HG03196 (cell line): ENCODE measurements at regions not wholly inside any gene's neighbourhood (a gene's known extent, or its start where the extent isn't known, plus 50 kb on each side); places are given as distances from the start of the nearest gene placed in this dataset.
"Not testable (repeated sequence)": the region's sequence is repeated elsewhere in the genome, so short reads cannot be mapped to it uniquely, and the experiment has no call there.

Experiments used
- ATAC-seq: cut with Tn5 transposase; IDR thresholded peaks from one replicate; pipeline ENCODE4 v1.9.1; 2021; ENCODE audit not compliant: unreplicated experiment

DNA sequence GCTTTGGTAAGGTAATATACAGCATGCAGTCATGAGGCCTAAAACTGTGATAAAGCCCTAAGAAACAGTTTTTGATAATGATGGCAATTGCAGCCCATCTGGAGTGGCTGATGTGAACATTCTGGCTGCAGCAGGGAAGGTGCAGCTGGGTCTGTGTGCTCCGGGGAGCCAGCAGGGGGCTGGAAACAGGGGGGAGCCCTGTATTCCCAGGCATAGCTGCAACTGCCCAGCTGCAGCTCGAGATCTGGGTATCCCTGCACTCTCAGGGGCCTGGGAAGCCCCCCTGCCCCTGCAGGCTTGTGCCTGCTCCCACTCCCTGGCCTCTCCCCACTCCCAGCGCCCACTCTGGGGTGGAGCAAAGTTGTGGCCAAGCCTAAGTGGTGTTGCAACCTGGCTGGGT is 95.6 kb downstream of the RRAGB start:
- no peak for ATAC-seq

DNA sequence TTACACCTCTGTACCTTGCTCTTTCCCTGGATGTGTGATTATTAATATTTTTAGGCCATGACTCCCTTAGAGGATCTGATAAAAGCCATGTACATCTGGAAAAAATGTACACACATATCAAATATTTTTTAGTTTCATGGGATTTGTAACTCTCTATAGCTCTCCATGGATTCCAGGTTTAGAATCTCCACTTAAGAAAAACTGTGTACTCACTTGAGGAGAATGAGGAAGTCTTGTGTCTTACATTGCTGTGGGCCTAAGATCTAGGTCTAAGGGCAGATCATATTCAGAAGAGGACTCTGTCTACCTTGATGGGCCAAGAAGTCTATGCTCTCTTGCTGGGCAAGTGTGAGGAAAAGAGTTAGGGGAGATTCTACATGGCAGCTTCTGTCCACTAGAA is 98.0 kb downstream of the RRAGB start:
- no peak for ATAC-seq

DNA sequence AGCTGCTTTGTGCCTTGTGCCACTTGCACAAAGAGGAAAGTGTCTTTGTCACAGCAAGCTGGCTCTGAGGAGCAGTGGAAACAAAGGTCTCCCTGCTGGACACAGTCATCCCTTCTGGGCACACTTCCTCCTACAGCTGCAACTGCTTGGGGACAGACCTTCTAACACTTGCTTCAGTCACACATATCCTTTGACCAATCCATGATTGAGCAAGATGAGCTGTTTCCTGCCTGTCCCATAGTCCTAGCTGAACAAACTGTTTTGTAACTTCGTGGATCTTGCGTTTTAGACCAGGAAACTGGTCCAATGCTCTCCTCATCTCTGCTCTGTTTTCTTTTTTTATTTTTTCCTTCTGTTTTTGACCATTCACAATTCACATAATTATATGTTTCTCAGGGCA is 98.5 kb downstream of the RRAGB start:
- ATAC-seq: no peak

DNA sequence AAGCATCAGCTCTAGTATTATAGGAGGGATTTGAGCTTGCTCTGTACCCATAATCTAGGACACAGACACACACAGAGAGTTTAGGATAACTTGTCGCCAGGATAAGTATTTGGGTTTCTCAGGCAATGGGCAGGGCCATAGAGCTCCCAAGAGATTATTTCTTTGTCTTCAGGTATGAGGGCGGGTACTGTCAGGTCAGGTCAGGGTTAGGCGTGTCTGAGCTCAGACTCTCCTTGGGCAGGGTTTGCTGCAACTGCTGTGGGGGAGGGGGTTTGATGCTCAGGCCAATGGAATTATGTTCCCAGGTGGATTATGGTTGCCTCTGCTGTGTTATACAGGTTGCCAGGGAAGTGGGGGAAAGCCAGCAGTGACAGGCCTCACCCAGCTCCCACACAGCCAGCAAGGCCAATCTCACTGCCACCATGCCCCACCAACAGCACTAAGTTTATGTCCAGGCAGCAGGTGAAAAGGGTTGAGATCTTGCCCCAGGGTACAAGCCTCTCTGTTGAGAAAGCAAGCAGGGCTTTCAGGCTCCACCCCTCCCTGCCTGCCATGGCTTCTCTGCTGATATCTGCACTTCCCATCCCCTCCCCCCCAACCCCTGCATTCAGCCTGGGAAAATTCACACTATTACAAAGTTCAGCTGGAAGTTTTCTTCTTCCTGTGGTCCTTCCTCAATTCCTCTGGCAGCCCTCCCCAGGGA is 101.3 kb downstream of the RRAGB start:
- no peak for ATAC-seq

DNA sequence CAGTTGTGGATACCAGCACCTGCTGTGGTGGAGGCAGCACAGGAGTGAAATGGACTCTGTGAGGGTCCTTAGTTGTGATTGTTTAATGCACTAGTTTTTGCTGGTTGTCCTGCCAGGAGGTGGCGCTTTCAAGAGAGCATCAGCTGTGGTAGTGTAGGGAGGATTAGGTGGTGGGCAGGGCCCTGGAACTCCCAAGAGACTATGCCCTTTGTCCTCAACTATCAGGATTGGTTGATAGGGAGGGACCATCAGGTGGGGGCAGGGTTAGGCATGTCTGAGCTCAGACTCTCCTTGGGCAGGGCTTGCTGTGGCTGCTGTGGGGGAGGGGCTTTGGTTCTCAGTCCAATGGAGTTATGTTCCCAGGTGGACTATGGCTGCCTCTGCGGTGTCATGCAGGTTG is 121.9 kb downstream of the RRAGB start:
- ATAC-seq: no peak

DNA sequence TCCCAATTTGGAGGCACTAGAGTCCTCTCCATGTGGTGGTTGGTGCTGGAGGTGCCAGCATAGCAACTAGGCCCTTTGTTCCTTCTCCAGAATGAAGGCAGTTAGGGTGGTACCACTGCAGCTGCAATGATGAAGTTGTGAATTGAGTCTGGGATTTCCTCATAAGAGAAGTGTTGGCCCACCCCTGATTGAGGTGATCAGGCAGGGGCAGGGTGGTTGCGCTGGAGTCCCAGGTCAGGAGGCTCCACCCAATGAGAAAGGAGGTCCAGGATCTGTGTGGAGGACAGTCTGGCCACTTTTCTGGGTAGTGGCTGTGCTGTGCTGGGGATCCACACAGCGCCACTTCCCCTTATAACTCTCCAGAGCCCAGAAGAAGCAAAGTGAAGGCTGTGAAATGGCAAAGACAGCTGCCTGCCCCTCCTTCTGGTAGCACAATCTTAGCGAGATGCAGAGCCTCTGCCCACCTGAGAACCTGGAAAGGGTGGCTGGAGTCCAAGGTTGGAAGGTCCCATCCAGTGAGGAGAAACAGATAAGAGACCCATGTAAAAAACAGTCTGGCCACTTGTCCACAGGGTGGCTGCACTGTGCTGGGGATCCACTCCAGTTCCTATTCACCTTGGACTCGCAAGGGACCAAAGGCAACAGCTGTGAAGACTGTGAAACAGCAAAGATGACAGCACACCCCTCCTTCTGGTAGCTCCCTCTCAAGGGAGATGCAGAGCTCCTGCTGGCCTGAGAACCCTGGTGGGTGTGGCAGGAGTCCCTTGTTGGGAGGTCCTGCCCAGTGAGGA is 124.6 kb downstream of the RRAGB start:
- no peak for ATAC-seq

DNA sequence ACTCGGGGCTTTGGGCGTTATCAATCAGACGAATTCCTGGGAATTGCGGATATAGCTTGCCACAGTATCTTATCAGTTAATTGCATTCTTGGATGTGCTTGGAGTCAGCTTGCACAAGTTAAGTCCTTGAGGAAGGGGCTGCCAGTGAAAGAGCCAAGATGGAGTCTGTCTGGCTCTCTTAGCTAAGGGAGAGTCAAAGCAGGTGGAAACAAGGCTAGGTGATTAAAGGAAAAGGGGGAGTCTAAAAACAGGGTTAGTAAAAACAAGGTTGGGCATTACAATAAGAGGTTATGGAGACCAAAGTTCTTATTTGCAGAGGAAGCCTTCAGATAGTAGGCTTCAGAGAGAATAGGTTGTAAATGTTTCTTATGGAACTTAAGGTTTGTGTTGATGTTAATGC is 149.2 kb downstream of the RRAGB start:
- not testable (repeated sequence) for ATAC-seq

DNA sequence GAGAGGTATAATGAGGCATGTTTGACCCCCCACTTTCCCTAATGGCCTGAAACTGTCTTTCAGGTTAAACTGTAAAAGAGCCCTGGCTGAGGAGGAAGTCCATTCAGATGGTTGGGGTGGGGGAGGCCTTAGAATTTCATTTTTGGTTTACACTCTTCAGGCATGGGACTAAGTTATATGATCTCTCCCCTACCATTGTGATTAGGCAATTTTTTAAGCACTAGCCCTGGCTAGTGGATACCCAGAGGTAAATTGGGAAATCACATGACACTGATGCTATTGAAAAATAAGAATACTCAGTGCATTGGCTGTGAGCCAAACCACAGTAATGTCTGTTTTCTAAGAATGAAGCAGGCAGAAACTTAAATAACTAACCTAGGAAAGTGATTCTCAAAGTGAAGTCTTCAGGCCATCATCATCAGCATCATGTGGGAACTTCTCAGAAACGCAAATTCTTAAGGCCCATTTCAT is 149.7 kb downstream of the RRAGB start:
- peak; percentile 93 for ATAC-seq

DNA sequence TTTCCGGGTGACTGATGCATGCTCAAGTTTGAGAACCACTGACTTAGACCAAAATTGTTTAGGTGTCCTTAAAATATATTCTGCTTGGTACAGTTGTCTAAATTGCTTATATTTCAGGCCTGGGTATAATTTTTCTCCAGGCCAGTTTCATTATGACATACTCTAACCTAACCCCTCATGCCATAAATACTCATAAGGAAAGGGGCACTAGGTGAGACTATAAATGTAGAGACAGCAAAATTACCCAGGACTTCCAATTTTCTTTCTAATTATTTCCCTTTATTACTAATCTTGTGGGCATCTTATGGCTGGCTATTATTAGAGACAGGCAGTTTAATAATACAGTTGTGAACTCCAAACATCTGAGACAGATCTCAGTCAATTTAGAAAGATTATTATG is 150.2 kb downstream of the RRAGB start:
- peak; percentile 75 for ATAC-seq

DNA sequence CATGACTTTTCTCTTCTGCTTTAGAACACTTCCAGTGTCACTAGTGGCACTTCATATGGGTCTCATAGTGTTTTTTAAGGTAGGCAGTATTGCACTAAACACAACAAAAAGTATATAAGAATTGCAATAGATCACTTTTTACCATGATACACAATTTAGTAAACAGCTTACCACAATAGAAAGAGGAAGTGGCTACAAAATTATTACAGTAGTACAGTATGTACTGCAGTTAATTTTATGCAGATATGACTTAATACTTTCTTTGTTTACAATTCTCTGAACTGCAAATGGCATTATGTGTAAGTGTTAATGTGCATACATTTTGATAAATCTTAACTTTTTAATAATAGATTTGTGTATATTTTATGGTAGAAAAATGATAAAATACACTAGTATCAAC is 157.3 kb downstream of the RRAGB start:
- ATAC-seq: no peak

DNA sequence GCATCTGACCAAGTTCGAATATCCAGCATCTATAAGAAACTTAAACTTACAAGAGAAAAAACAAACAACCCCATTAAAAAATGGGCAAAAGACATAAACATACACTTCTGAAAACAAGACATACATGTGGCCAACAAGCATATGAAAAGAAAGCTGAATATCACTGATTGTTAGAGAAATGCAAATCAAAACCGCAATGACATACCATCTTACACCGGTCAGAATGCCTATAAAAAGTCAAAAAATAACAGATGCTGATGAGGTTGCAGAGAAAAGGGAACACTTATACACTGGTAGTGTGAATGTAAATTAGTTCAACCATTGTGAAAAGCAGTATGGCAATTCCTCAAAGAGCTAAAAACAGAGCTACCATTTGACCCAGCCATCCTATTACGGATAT is 166.0 kb downstream of the RRAGB start:
- ATAC-seq: not testable (repeated sequence)

DNA sequence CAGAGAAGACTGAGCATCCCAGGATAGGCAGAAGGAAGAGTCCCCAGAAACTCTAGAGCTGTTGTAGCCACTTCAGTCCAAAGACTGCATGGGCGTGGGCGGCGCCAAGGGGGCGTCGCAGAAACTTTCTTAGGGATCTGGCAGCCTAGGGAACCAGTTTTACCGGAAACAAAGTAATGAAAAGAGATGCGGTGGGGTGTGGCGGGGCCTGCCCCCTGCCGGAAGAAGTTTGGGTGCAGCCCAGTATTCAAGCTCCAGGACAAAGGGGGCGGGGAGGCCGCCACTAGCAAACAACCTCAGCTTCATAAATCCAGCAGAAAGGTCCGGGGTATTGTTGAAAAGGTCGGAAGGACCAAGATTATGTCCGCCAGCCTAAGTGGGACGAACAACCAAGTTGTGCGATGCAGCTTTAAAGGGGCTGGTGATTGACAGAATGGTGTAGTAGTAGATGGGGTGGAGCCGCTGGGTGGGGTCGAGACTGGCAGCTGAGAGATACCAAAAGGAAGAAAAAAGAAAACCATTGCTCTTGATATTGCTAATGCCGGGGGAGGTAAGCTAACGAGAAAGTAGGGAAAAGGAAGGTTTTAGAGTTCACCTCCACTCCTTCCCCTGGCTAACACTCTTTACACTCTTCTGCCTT is 190.5 kb downstream of the RRAGB start:
- ATAC-seq: peak; percentile 82

DNA sequence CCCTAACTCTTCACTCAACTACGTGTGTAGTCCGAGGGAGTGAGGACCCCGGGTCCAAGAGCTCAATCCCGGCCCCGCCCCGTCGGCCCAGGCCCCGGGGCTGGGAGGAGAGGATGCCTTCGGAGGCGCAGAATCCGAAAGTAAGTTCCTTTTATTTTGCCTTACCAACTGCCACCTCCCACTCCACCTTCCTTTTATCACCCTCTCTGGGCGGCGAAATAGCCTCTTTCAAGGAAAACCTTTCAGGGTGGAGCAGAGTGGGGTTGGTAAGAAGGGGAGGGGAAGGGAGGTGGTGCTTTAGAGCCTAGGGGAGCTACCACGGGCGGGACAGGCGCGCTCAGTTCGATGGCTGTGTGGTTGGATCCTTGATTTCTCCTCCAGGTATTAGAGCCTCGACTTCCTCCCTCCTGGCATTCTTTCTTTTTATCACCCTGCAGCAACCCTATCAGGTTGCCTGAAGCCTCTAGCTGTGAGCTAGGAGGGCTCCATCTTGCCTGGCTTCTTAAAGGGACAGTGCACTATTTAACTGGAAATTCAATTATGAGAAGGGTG is 191.2 kb downstream of the RRAGB start:
- ATAC-seq: no peak

DNA sequence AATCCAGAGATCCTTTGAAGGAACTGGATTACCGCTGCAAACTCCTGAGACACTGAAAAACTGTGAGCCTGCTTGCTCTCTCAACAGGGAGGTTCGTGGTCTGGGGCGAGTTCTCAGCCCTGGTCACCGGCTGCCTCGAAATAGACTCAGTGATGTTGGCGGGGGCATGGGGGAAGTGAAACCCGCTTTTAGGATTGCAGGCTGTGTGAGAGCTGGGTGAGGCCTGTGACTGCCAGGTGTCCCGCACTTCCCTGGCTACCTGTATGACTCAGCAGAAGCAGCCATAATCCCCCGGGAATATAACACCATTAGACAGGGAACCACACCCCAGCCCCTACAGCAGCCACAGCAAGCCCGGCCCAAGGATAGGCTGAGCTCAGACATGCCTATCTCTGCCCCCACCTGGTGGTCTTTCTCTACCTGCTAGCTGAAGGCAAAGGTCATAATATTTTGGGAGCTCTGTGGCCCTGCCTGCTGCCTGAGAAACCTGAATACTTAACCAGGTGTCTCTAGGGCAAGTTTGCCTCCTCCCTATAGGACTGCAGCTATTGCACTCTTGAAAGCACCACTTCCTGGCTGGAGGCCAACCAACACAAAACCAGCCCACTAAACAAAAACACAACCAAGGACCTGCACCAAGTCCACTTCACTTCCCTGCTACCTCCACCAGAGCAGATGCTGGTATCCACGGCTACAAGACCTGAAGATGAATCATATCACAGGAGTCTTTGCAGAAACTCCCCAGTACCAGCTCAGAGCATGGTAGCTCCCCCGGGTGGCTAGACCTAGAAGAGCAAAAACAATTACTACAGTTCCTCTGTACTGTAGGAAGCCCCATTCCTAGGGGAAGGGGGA is 202.0 kb downstream of the RRAGB start:
- ATAC-seq: peak; percentile 96

DNA sequence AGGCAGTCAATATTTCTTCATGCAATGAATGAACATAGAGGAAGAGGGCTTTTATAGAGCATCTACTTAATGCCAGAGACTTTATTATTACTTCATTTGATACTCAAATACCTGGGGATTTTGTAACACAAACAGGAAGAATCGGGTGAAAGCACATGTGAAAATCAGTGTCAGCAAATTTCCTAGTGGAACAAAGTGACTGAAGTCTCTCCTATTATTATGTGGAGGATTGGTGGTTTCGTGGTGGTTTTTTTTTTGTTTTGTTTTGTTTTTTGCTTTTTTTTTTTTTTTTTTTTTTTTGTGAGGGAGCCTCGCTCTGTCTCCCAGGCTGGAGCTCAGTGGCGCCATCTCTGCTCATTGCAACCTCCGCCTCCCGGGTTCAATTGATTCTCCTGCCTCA is 207.0 kb downstream of the RRAGB start:
- ATAC-seq: no peak

DNA sequence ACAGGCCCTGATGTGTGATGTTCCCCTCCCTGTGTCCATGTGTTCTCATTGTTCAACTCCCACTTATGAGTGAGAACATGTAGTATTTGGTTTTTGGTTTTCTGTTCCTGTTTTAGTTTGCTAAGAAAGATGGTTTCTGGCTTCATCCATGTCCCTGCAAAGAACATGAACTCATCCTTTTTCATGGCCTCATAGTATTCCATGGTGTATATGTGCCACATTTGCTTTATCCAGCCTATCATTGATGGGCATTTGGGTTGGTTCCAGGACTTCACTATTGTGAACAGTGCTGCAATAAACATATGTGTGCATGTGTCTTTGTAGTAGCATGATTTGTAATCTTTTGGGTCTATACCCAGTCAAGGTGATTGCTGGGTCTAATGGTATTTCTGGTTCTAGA is 211.0 kb downstream of the RRAGB start:
- not testable (repeated sequence) for ATAC-seq
